GM18507 (cell line): ENCODE measurements at regions not wholly inside any gene's neighbourhood (a gene's known extent, or its start where the extent isn't known, plus 50 kb on each side); places are given as distances from the start of the nearest gene placed in this dataset.
A peak's percentile ranks its signal among the peaks of the same experiment; 100 is the strongest.

Experiments
- DNase-seq: peaks from one replicate; pipeline ENCODE4 v3.0.0; 2011; ENCODE audit warnings: low read depth; ENCODE audit not compliant: insufficient read length; ENCODE audit errors: extremely low spot score
- FAIRE-seq: peaks from 2 replicates; lab custom pipeline; 2011; peaks lifted over from hg19 to GRCh38; lab: Jason Lieb, UNC

DNA sequence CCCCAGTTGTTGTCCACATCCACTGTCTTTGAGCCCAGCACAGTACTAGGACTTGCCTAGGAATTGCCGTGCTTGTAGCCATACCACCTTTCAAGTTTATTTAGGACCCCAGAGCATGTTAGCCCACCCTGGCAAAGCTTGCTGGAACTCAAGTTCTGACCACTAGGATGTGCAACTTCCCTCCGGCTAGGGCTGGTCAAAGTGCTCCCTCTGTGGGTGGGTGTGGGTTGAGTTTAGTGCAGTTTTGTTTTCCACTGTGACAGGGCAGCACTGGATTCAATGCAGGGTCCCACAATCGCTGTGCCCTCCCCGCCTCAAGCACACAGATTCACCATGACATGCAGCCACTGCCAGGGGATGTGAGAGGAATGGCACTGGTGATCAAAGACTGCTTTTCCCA is 96.0 kb downstream of the RASGEF1B start:
- DNase-seq, result no peak
- FAIRE-seq, result no peak

DNA sequence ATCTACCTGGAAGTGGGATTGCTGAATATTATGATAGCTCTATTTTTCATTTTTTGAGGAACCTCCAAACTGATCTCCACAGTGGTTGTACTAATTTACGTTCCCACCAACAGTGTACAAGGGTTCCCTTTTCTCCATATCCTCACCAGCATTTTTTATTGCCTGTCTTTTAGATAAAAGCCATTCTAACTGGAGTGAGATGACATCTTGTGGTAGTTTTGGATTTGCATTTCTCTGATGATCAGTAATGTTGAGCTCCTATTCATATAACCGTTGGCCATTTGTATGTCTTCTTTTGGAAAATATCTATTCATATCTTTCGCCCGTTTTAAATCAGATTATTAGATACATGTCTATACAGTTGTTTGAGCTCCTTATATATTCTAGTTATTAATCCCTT is 101.8 kb downstream of the RASGEF1B start:
- FAIRE-seq, result no peak
- DNase-seq, result no peak

DNA sequence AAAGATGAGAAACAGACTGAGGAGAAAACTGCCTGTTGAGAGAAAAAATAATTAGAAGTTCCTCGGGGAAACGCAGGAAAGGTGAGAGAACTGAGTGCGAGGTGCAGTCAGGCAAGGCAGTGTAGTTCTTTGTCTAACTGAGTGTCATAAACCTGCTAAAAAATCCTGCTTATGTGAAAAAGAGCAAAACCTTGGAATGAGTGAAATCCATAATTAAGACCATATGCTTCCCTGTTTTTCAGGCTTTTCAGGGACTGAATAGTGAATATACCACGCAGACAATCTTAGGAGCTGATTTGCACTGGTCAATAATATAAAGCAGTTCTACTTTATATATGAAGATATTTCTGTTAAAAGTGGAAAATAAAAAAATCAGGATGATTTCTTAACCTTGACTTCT is 104.9 kb downstream of the RASGEF1B start:
- DNase-seq, result no peak
- no peak for FAIRE-seq

DNA sequence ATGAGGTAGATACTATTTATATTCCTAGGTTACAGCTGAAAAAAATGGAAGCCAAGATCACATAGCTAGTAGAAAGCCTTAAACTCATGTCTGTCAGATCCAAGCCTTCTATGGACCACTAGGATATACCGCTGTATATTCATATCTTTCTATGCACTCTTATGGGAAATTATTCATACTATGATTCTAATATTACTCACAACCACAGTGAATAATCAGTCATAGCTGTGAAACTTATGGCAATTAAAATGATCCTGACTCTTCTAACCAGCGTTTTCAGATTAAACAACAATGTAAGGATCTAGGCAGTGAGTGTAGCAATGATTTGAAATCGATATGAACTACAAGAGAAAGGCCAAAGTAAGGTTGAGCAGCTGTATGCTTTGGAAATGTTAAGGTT is 111.0 kb downstream of the RASGEF1B start:
- FAIRE-seq (no peak), DNase-seq (no peak)

DNA sequence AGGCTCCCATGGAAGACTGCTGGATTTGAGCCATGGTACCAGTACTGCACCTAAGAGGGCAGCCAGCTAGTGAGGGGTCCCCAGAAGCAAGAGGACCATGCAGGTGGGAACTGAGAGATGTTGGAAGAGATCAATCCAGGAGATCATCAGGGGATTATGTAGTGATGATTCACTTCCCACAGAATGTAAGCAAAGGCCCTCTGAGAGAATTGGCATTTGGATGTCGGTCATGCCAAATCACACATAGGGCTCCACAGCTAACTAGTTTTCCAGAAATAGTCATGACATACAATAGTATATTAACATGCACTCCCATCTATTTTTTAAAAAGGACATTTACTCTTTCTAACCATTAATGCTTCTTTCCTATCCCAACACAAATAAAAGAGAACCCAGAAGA is 112.5 kb downstream of the RASGEF1B start:
- DNase-seq (no peak), FAIRE-seq (no peak)

DNA sequence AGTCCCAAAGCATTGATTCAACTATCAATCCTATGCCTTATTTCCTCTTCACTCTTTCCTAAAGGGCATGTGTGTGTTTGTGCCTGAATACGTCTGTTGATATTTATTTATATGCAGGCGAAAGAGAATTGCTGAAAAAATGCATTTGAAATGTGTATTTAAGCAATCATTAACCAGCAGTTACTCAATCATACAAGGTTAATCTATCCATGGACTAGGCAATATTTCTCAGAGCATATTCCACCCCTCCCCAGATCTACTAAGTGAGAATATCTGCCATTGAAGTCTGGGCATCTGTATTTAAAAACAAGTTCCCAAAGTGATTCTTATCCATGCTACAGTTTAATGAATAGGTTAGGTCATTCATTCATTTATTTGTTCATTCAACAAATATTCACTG is 113.6 kb downstream of the RASGEF1B start:
- no peak for FAIRE-seq
- DNase-seq, result no peak

DNA sequence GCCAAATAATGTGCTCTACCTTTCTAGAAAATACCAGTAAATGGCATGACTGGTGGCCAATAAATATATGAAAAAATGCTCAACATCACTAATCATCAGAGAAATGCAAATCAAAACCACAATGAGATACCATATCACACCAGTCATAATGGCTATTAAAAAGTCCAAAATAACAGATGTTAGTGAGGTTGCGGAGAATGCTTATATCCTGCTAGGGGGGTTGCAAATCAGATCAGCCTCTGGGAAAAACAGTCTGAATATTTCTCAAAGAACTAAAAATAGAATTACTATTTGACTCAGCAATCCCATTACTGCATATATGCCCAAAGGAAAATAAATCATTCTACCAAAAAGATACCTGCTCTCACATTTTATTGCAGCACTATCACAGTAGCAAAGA is 115.1 kb downstream of the RASGEF1B start:
- DNase-seq, result no peak
- FAIRE-seq, result no peak

DNA sequence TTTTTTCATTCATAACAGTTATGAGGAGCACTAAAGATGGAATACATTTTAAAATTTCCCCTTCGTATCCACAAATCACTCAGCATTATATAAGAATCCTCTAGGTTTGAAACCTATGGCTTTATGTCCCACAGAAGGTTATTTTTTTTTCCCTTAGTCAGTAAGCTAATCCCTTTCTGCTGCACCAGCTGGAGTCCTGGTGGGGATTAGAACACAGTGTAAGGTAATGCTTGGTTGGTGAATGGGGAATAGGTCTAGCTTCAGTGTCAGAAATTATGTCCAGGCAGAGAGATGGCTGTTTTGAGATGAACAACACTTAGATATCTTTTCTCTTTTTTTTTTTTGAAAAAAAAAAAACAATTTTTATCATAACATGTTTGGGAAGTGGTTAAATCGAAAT is 116.6 kb downstream of the RASGEF1B start:
- FAIRE-seq (no peak), DNase-seq (no peak)

DNA sequence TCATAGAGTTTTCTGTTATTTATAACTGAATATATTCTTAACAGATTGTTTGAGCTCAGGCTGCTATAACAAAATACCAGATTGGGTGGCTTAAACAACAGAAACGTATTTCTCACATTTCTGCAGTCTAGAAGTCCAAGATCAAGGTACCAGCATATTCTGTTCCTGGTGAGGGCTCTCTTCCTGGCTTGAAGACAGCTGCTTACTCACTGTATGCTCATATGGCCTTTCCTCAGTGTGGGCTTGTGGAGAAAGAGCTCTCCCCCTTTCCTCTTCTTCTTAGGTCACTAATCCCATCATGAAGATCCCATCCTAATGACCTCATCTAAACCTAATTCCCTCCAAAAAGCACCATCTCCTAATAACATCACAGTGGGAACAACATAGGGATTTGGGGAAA is 117.8 kb downstream of the RASGEF1B start:
- DNase-seq (no peak), FAIRE-seq (no peak)

DNA sequence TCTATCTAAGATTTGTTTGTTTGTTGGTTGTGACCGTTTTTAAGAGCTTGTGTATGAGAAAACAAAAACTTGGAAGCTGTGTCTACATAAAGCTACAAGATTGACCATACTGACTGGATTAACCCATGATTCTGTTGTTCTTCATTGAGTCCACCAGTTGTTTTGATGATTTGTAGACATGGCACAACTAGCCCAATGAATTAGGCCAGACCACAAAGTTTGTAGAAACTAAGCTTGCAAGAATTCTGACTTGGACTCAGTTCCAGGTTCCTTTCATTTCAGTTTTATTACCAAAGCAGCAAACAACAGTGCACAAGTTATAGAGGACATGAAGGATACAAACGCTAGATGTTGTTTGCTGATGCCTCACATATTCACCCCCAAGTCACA is 119.3 kb downstream of the RASGEF1B start:
- FAIRE-seq, result no peak
- no peak for DNase-seq

DNA sequence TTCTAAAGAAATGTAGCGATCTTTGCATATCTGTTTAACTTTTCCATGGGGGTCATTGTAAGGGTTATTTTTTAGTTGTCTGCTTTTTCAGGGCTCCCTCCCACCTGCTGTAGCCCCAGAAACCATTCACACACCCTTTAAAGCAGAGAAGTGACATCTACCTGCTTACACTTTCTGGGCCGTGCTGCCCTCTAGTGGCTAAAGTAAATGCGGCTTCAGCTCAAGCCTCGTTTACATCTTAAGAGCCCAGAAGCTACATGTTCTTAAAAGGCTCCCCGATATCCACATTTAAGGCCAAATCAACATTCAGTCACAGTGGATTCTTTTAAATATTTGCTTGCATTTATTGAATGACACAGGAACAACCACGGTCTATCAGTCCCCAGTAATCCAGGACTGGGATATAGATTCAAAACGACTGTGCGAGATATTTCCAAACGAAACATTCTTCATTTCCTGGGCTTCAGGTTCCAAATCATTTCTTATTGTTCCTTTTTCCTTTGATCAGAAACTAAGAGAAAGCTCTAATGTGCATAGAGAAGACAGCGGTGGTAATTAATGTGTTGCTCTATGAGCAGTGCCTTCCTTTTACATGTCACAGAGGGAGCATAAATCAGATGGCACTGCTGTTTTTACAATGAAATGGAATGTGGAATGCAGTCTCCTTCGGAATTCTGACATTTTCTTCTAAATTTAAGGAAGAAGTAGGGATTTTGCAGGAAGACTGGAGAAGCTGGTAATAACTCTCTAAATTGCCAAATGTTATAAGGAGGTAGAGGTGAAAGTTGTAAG is 119.9 kb downstream of the RASGEF1B start:
- FAIRE-seq (peak; percentile 74), DNase-seq (peak; percentile 8)

DNA sequence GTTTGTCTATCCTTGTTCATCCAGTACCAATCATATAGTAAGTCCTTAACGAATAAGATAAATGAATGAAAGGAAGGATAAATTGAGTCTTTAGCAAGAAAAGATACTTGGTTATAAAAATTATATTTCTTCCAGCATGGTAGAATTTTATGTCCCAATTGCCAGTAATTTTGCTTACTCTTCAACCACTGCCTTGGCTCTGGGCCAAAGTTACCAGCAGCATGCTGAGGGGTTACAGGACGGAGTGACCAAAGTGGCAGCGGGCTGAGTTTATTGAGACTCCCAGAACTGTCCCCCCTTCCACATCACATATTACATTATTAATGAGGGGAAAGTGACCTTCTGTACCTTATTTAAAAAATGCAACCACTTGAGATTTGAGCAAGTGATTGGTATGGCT is 121.7 kb downstream of the RASGEF1B start:
- DNase-seq (no peak), FAIRE-seq (no peak)

DNA sequence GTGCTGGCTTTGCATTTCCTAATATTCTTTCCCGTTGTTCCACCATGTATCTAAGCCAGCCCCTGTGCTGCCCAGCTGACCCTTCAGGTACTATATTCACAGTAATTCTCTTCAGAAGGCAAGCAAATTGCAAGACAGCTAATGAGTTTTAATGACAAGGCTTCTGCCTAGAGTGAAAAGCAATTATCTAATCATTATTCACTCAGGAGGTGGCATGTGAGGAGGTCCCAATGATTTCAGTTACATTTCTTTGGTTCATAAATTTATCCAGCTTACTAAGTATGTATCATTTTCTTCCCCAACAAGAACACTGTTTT is 123.0 kb downstream of the RASGEF1B start:
- FAIRE-seq (no peak), DNase-seq (no peak)

DNA sequence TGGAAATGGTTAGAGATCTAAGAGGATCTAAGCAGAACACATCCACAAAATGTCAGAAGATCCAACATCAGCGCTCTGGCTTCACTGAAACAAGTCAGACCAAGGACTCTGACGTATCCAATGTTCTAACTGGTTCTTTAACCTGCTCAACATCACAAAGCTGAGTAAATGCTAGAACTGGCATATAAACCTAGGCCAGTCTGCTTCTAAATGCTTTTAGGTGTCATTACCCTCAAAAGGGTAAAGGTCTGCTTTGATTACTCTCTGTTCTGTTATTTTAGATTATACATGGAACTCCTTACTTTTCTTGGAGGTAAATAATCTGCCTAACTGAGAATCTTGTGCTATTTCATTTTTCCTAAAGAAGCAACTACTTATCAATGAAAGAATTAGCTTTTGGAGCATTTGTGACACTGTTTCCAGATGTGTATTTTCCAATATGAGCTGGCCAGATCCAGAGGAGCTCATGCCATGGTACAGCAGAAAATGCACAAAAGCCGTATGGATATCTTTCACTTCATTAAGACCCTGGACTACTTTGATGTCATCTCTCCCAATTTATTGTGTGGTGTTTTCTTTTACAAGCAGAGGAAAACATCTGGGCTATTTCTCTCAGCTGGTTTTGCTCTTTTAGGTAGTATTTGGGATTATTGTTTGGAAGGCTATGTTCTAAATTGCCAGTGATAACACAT is 123.5 kb downstream of the RASGEF1B start:
- FAIRE-seq, result no peak
- DNase-seq, result no peak

DNA sequence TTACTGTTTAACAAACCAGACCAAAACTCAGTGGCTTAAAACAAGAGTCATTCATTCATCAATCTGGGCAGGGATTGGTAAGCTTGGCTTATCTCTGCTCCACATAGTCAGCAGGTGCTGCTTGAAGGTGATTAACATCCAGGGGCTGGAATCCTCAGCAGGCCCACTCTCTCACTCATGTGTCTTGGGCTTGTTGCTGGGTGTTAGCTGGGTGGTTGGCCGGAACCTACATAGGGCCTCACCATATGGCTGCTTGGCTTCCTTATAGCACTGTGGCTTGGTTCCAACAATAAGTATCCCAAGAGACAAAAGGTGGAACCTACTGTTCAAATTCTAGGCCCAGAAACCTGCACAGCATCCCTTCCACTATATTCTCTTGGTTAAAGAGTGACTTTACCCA is 125.0 kb downstream of the RASGEF1B start:
- DNase-seq (no peak), FAIRE-seq (no peak)

DNA sequence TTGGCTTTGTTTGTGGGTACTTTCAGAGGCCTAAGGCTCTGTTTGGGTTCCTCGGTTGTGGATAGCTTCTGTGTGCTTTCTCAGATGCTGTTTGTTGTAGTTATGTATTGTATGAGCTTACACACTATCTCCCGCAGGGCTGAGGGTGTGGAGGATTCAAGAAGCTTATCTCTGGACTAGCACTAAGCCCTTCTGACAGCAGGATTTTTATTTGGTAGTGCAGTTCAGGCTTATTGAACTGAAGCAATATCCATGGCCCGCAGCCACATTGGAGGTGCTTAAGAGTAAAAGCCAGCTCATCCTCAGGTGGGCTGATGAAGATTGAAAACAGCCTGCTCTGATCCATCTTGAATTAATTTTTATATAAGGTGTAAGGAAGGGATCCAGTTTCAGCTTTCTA is 128.2 kb downstream of the RASGEF1B start:
- FAIRE-seq (no peak), DNase-seq (no peak)

DNA sequence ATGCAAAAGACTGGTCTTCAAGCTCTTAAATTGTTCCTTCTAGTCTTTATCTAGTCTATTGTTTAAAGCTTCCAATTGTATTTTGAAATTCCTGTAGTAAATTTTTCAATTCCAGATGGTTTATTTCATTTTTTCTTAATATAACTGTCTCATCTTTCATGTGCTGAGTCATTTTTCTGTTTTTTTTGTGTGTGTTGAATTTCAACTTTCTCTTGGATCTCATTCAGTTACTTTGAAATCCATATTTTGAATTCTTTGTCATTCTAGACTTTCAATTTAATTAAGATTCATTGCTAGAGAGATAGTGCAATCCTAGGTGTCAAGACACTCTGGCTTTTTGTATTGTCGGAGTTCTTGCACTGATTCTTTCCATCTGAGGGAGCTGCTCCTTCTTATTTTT is 128.0 kb upstream of the PRKG2 start:
- FAIRE-seq (no peak), DNase-seq (no peak)

DNA sequence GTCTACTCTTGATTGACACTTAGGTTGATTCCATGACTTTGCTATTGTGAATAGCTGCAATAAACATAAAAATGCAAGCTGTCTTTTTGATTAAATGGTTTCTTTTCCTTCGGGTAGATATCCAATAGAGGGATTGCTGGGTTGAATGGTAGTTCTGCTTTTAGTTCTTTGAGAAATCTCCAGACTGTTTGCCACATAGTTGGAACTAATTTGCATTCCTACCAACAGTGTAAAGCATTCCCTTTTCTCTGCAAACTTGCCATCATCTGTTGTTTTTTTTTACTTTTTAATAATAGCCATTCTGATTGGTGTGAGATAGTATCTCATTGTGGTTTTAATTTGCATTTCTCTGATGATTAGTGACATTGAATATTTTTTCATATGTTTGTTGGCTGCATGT is 122.2 kb upstream of the PRKG2 start:
- FAIRE-seq, result no peak
- DNase-seq, result no peak

DNA sequence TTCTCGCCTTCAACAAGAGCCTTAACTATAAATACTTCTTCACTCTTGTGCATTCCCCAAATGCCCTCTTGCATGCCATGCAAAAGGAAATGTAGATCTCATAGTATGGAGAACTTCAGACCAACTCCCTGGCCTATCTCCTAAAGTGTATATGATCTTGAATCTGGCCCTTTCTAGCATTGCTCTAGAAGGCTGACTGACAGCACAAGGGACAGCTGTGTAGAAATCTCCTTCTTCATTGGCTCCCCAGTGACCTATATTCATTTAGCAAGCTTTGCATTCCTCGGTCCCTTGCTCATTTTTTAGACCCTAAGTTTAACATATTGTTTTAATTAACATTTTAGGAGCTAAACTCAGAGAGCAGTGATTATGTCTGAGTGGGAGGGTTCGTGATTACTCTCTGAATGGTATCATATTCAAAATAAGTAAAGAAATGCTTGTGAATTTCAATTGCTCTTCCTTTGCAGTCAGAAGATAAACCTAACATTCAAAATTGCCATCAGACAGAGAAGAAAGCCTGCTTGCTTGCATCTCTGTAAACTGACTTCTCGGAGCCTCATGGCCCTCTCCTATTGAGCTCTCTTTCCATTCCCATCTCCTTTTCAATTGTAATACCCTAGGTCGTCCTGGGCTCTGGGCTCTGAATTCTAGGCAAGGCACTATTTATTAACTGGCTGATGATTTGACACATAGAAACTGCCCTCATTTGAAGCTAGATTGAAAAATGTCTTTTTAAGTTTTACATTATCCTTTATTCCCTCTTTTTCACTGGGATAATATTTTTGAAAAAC is 120.3 kb upstream of the PRKG2 start:
- DNase-seq, result no peak
- no peak for FAIRE-seq

DNA sequence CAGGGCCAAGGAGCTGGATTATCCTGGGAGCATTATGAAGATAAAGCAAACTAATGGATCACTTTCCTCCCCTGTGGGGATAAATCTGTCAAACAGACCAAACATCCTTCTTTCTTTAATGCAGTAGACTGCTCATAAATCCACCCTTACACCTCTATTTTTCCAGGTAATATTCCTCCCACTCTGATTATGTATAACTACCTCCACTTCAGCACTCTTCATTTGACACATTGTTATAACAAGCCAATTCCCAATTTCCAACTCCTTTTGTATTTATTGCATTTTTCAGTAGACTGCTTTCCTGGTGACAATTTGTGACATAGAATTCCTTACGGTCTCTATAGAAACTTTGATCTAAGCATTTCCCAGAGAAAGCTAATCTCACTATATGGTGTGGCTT is 115.0 kb upstream of the PRKG2 start:
- DNase-seq (no peak), FAIRE-seq (no peak)

DNA sequence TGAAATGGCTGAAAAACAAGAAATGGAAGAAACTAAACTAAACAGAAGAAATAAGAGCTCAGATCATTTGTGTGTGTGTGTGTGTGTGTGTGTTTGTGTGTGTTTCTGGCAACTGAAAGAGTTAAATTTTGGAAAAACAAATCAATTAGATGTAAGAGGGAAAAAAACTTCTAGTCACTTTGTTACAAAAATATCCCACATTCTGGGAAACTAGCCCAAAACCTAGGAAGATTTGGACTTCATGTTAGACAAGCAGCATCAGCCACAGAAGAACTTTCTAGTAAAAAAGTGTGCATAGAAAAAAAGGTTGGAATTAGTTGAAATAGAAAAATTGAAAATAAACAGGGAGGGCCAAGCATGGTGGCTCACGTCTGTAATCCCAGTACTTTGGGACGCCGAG is 111.6 kb upstream of the PRKG2 start:
- no peak for FAIRE-seq
- DNase-seq, result no peak
